ENCODE measurements at regions not wholly inside any gene's neighbourhood (a gene's known extent, or its start where the extent isn't known, plus 50 kb on each side); places are given as distances from the start of the nearest gene placed in this dataset.

- TF ChIP-seq CTCF (IDR thresholded peaks at IDR 0.05; ENCODE audit: low read length) (no peak), EZH2 (optimal IDR thresholded peaks at IDR 0.05; ENCODE audit: low read depth, low read length) (no peak), EZH2phosphoT487 (IDR thresholded peaks at IDR 0.05; ENCODE audit: low read length) (no peak)
These were observed 82.9 kb upstream of the SPATA12 start for GRCh38 chr3:56977561-56977889.

Data from MM.1S (cell line).